BJ (cell line): ENCODE measurements at regions not wholly inside any gene's neighbourhood (a gene's known extent, or its start where the extent isn't known, plus 50 kb on each side); places are given as distances from the start of the nearest gene placed in this dataset.

Source experiments
- CTCF ChIA-PET: fragments of 350-600 bp; formaldehyde crosslinking; extraction: SDS; loops from one replicate; lab custom pipeline; 2021; ENCODE audit warnings: antibody characterized with exemption, inconsistent platforms; lab: Yijun Ruan, JAX
- POLR2A ChIA-PET: fragments of 300-600 bp; sonication (Branson Sonifier 250); formaldehyde crosslinking; extraction: SDS; loops from one replicate; lab custom pipeline; 2021; ENCODE audit warnings: antibody characterized with exemption; lab: Charles Lee
- DNase-seq: peaks from one replicate; pipeline ENCODE4 v3.0.0-alpha.2; 2011; ENCODE audit warnings: low read depth
- H3K27me3 ChIP-seq: 2 replicates; pipeline ENCODE4 v1.6.0; 2011; ENCODE audit warnings: low read length; ENCODE audit not compliant: control insufficient read depth, insufficient read depth
- H3K36me3 ChIP-seq: 2 replicates; pipeline ENCODE4 v1.5.1; 2011; ENCODE audit warnings: low read length; ENCODE audit not compliant: control insufficient read depth, insufficient read depth
- H3K4me3 ChIP-seq: 2 replicates; pipeline ENCODE4 v1.5.1; 2011; ENCODE audit warnings: low read depth, mild to moderate bottlenecking, control low read depth, low read length
- CTCF ChIP-seq: IDR thresholded peaks from 2 replicates; pipeline ENCODE4 v1.5.1; 2011; ENCODE audit warnings: low read depth, mild to moderate bottlenecking, control low read depth, inconsistent platforms, low read length, moderate library complexity; ENCODE audit not compliant: insufficient read depth

- ChIA-PET CTCF (interaction anchor here (0.7 kb wide), 1 partner anchor 10 kb away, joined by 3 read pairs; no protein-coding TSS in a partner anchor), POLR2A (no interaction called here)
- TF ChIP-seq CTCF: no peak
- no peaks in the 10 kb centered on the region for H3K36me3 ChIP-seq
- no peak for DNase-seq
- H3K4me3 ChIP-seq: no peak overlapping the region
- peaks cover 5% of the 10 kb centered on the region for H3K27me3 ChIP-seq
Observed at GRCh38 chr11:134008634-134009071, 51.9 kb upstream of the IGSF9B start.

DNA sequence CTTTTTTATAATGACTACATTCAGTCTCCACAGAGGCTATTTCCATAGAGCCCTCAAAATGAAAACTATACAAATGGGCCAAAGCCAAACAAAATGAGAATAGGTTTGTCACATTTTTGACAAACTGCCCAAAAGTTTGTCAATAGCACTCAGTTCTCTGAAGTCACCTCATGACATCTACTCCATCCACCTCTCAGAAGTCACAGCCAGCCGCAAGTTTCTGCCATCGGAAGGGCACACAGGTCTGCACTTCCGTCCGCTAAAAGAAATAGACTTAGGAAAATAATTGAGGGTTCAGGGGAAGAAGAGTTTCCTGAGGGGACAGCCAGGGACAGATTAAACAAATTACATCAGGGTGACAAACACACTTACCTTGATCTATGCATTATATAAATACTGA is 55.4 kb upstream of the JAM3 start:
- POLR2A ChIA-PET: no interaction called here
- no peaks in the 10 kb centered on the region for H3K36me3 ChIP-seq
- no peak for TF ChIP-seq CTCF
- DNase-seq: no peak
- H3K27me3 ChIP-seq: peaks cover 5% of the 10 kb centered on the region
- no peak overlapping the region for H3K4me3 ChIP-seq
- CTCF ChIA-PET: no interaction called here

DNA sequence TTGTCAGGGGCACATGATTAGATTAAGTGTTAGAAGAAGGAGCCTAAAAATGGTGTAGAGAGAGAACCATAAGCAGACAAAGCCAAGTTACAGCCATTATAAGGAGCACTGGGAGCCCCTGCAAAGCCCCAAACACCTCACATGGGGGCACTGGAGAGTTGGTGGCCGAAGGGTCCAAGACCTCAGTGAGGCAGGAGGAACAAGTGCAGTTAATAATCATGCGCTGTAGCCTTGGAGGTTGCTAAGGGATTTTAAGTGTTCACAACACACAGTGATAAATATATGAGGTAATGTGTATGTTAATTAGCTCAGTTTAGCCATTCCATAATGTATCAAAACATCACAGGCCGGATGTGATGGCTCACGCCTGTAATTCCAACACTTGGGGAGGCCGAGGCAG is 54.4 kb upstream of the JAM3 start:
- H3K4me3 ChIP-seq: no peak overlapping the region
- H3K36me3 ChIP-seq: no peaks in the 10 kb centered on the region
- ChIA-PET CTCF (interaction anchor here (0.6 kb wide), 1 partner anchor 531 kb away, joined by 4 read pairs; no protein-coding TSS in a partner anchor), POLR2A (no interaction called here)
- H3K27me3 ChIP-seq: peaks cover 2% of the 10 kb centered on the region
- DNase-seq: no peak
- peak; percentile 24; the same call in 1 of the 2 replicates for TF ChIP-seq CTCF

- POLR2A ChIA-PET: no interaction called here
Observed at GRCh38 chr11:134015556-134015955, 53.3 kb upstream of the JAM3 start.

More at GRCh38 chr11:134015556-134015955, 53.3 kb upstream of the JAM3 start:
- no peak overlapping the region for H3K4me3 ChIP-seq
- peaks cover 2% of the 10 kb centered on the region; the same call in 1 of the 2 replicates for H3K27me3 ChIP-seq
- DNase-seq: no peak
- TF ChIP-seq CTCF: no peak
- CTCF ChIA-PET: no interaction called here
- H3K36me3 ChIP-seq: no peaks in the 10 kb centered on the region
